ENCODE measurements at regions not wholly inside any gene's neighbourhood (a gene's known extent, or its start where the extent isn't known, plus 50 kb on each side); places are given as distances from the start of the nearest gene placed in this dataset.

- TF ChIP-seq POLR2AphosphoS5 (IDR thresholded peaks at IDR 0.05) = no peak
- TF ChIP-seq, protein P1, sequence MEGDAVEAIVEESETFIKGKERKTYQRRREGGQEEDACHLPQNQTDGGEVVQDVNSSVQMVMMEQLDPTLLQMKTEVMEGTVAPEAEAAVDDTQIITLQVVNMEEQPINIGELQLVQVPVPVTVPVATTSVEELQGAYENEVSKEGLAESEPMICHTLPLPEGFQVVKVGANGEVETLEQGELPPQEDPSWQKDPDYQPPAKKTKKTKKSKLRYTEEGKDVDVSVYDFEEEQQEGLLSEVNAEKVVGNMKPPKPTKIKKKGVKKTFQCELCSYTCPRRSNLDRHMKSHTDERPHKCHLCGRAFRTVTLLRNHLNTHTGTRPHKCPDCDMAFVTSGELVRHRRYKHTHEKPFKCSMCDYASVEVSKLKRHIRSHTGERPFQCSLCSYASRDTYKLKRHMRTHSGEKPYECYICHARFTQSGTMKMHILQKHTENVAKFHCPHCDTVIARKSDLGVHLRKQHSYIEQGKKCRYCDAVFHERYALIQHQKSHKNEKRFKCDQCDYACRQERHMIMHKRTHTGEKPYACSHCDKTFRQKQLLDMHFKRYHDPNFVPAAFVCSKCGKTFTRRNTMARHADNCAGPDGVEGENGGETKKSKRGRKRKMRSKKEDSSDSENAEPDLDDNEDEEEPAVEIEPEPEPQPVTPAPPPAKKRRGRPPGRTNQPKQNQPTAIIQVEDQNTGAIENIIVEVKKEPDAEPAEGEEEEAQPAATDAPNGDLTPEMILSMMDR (IDR thresholded peaks at IDR 0.05) = no peak
Observed at GRCh38 chr20:7155794-7156193, 388.3 kb downstream of the BMP2 start.
